Neural progenitor cell (in vitro differentiated cells): ENCODE measurements at regions not wholly inside any gene's neighbourhood (a gene's known extent, or its start where the extent isn't known, plus 50 kb on each side); places are given as distances from the start of the nearest gene placed in this dataset.

ENCODE experiments used
- CTCF ChIP-seq: fragments of 200-600 bp; sonication (generic); IDR thresholded peaks from 2 replicates; pipeline ENCODE4 v1.5.1; 2017; ENCODE audit warnings: antibody characterized with exemption, mild to moderate bottlenecking
- EZH2 ChIP-seq: fragments of 200-600 bp; sonication (generic); IDR thresholded peaks from 2 replicates; pipeline ENCODE4 v1.6.1; 2017; ENCODE audit warnings: antibody characterized with exemption, mild to moderate bottlenecking, moderate library complexity

GRCh38 chr1:226475142-226475511 lies 67.2 kb upstream of the PARP1 start:
- TF ChIP-seq EZH2 (no peak), CTCF (no peak)
